ENCODE measurements at regions not wholly inside any gene's neighbourhood (a gene's known extent, or its start where the extent isn't known, plus 50 kb on each side); places are given as distances from the start of the nearest gene placed in this dataset.

- TF ChIP-seq CTCF (IDR thresholded peaks at IDR 0.05; ENCODE audit: insufficient read depth, low read depth, low read length) (no peak), EZH2 (IDR thresholded peaks at IDR 0.05; ENCODE audit: insufficient read depth, low read length) (no peak)
Measured at GRCh38 chr13:64362564-64362963, 2867.6 kb downstream of the PCDH9 start.

All from astrocyte (in vitro differentiated cells and primary cell).